IMR-90 (cell line): ENCODE measurements at regions not wholly inside any gene's neighbourhood (a gene's known extent, or its start where the extent isn't known, plus 50 kb on each side); places are given as distances from the start of the nearest gene placed in this dataset.

ENCODE experiments used
- ATAC-seq: fragments of 200-7000 bp; cut with Tn5 transposase; 2 replicates; pipeline ENCODE4 v1.9.1; 2020; ENCODE audit warnings: low read depth, mild to moderate bottlenecking, moderate library complexity
- BruUV-seq: library from RNA; stranded (reverse); fragments of 400-500 nt; replicated peaks from 2 replicates; lab custom pipeline; 2021; lab: Mats Ljungman, UMichigan
- CTCF ChIA-PET: fragments of 300-600 bp; formaldehyde crosslinking; extraction: SDS; loops from one replicate; lab custom pipeline; 2021; ENCODE audit warnings: antibody characterized with exemption; lab: Yijun Ruan, JAX
- POLR2A ChIA-PET: fragments of 300-600 bp; sonication (Branson Sonifier 250); formaldehyde crosslinking; loops from one replicate; lab custom pipeline; 2022; ENCODE audit warnings: antibody characterized with exemption; ENCODE audit not compliant: unreplicated experiment; lab: Charles Lee
- DNase-seq: peaks from one replicate; pipeline ENCODE4 v3.0.0; 2013
- H2AFZ ChIP-seq: replicated peaks from 2 replicates; pipeline ENCODE3; 2013; ENCODE audit warnings: low read length, mild to moderate bottlenecking; ENCODE audit not compliant: poor library complexity
- H2AK5ac ChIP-seq: 2 replicates; pipeline ENCODE4 v1.6.1; 2013; ENCODE audit warnings: low read depth, low read length, inconsistent platforms
- H2AK9ac ChIP-seq: replicated peaks from 2 replicates; pipeline ENCODE3; 2013; ENCODE audit warnings: mild to moderate bottlenecking, low read depth, low read length, moderate library complexity; ENCODE audit not compliant: poor library complexity
- H2BK120ac ChIP-seq: 2 replicates; pipeline ENCODE4 v1.6.1; 2013; ENCODE audit warnings: low read depth, low read length, inconsistent platforms
- H2BK15ac ChIP-seq: 3 replicates; pipeline ENCODE4 v1.6.1; 2013; ENCODE audit warnings: low read depth, low read length, inconsistent platforms
- H2BK20ac ChIP-seq: 2 replicates; pipeline ENCODE4 v1.6.1; 2013; ENCODE audit warnings: low read depth, mild to moderate bottlenecking, inconsistent platforms, low read length, moderate library complexity
- H2BK5ac ChIP-seq: 2 replicates; pipeline ENCODE4 v1.6.1; 2013; ENCODE audit warnings: mild to moderate bottlenecking, low read depth, low read length, inconsistent platforms; ENCODE audit not compliant: poor library complexity, severe bottlenecking
- H3K14ac ChIP-seq: replicated peaks from 2 replicates; pipeline ENCODE4 v1.6.1; 2013; ENCODE audit warnings: low read depth, low read length, inconsistent platforms
- H3K18ac ChIP-seq: 2 replicates; pipeline ENCODE4 v1.6.1; 2013; ENCODE audit warnings: low read depth, low read length, control low read depth
- H3K23ac ChIP-seq: 2 replicates; pipeline ENCODE4 v1.6.1; 2013; ENCODE audit warnings: low read depth, low read length, inconsistent platforms
- H3K27ac ChIP-seq: 2 replicates; pipeline ENCODE4 v1.5.1; 2013; ENCODE audit warnings: mild to moderate bottlenecking, control low read depth, low read length; ENCODE audit not compliant: insufficient read depth
- H3K27me3 ChIP-seq: 2 replicates; pipeline ENCODE4 v1.6.1; 2013; ENCODE audit warnings: low read length; ENCODE audit not compliant: control insufficient read depth, insufficient read depth
- H3K36me3 ChIP-seq: 2 replicates; pipeline ENCODE4 v1.6.1; 2013; ENCODE audit warnings: low read length, mixed read lengths; ENCODE audit not compliant: control insufficient read depth, insufficient read depth
- H3K4ac ChIP-seq: 2 replicates; pipeline ENCODE4 v1.6.1; 2013; ENCODE audit warnings: low read depth, low read length, inconsistent platforms
- H3K4me1 ChIP-seq: 2 replicates; pipeline ENCODE4 v1.6.1; 2013; ENCODE audit warnings: low read length, mixed read lengths; ENCODE audit not compliant: control insufficient read depth, insufficient read depth
- H3K4me2 ChIP-seq: 2 replicates; pipeline ENCODE4 v1.6.1; 2013; ENCODE audit warnings: low read depth, mild to moderate bottlenecking, control low read depth, low read length, moderate library complexity
- H3K4me3 ChIP-seq: 2 replicates; pipeline ENCODE4 v1.5.1; 2013; ENCODE audit warnings: low read depth, mild to moderate bottlenecking, control low read depth, low read length, moderate library complexity; ENCODE audit not compliant: insufficient read depth
- H3K56ac ChIP-seq: 2 replicates; pipeline ENCODE4 v1.6.1; 2013; ENCODE audit warnings: low read length, inconsistent platforms; ENCODE audit not compliant: insufficient read depth; ENCODE audit errors: extremely low read depth
- H3K79me1 ChIP-seq, 2 experiments: 2 replicates each; pipeline ENCODE4 v1.6.1; 2013; ENCODE audit warnings: low read length in 2 of 2, inconsistent platforms in 1 of 2, low read depth in 1 of 2
- H3K9ac ChIP-seq: 2 replicates; pipeline ENCODE4 v1.6.1; 2013; ENCODE audit warnings: low read depth, low read length, control low read depth
- H3K9me1 ChIP-seq: 2 replicates; pipeline ENCODE4 v1.6.1; 2013; ENCODE audit warnings: low read length, inconsistent platforms; ENCODE audit not compliant: insufficient read depth
- H3K9me3 ChIP-seq: 2 replicates; pipeline ENCODE4 v1.6.1; 2013; ENCODE audit warnings: low read length; ENCODE audit not compliant: control insufficient read depth, insufficient read depth
- H4K20me1 ChIP-seq: 2 replicates; pipeline ENCODE4 v1.6.1; 2013; ENCODE audit warnings: low read length, inconsistent platforms; ENCODE audit not compliant: insufficient read depth
- H4K5ac ChIP-seq: 2 replicates; pipeline ENCODE4 v1.6.1; 2013; ENCODE audit warnings: mild to moderate bottlenecking, low read depth, low read length, control low read depth
- H4K8ac ChIP-seq, 2 experiments: 2 replicates each; pipeline ENCODE4 v1.6.1; 2013; ENCODE audit warnings: low read depth in 2 of 2, low read length in 2 of 2, control low read depth in 1 of 2, inconsistent platforms in 1 of 2
- H4K91ac ChIP-seq: 2 replicates; pipeline ENCODE4 v1.6.1; 2013; ENCODE audit warnings: low read depth, low read length, inconsistent platforms; ENCODE audit not compliant: insufficient read depth
- BHLHE40 ChIP-seq: fragments of 150-350 bp; IDR thresholded peaks from 2 replicates; pipeline ENCODE4 v1.6.1; 2016; ENCODE audit warnings: mild to moderate bottlenecking, low read depth, low read length
- MAFK ChIP-seq: IDR thresholded peaks from 2 replicates; pipeline ENCODE4 v1.6.1; 2012; ENCODE audit warnings: low read depth, low read length, improper control_type of control experiment
- MXI1 ChIP-seq: IDR thresholded peaks from 2 replicates; pipeline ENCODE4 v1.6.1; 2012; ENCODE audit warnings: low read depth, mild to moderate bottlenecking, low read length, moderate library complexity, borderline replicate concordance
- RCOR1 ChIP-seq: IDR thresholded peaks from 2 replicates; pipeline ENCODE4 v1.6.1; 2012; ENCODE audit warnings: mild to moderate bottlenecking, low read length, improper control_type of control experiment; ENCODE audit not compliant: insufficient replicate concordance
- USF2 ChIP-seq: fragments of 150-350 bp; IDR thresholded peaks from 2 replicates; pipeline ENCODE4 v1.6.1; 2017; ENCODE audit warnings: mild to moderate bottlenecking, antibody characterized with exemption, low read length, low read depth
- WGBS, 2 experiments: methylation state at CpG; one replicate each; pipeline versions ENCODE4 v1.1.5 to v1.1.7; 2013; ENCODE audit warnings: missing lambda C conversion rate in 2 of 2; ENCODE audit not compliant: insufficient read length in 1 of 2; ENCODE audit errors: extremely low coverage in 2 of 2; 5-methylcytosine and 5-hydroxymethylcytosine counted together
- dilution Hi-C: fragments of 300-500 bp; cut with HindIII; formaldehyde crosslinking; loops from one replicate; pipeline ENCODE4 v1.14.3; 2018; ENCODE audit warnings: low sequenced_read_pairs; ENCODE audit not compliant: unreplicated experiment
- in situ Hi-C: fragments of 300-500 bp; cut with MboI; formaldehyde crosslinking; loops from 3 replicates; pipeline ENCODE4 v1.14.3; 2019; ENCODE audit warnings: low sequenced_read_pairs, inconsistent platforms, mixed read lengths
- intact Hi-C: fragments of 100-400 bp; cut with micrococcal nuclease; formaldehyde crosslinking; loops from 2 replicates; pipeline ENCODE4 v1.10.0; 2022

DNA sequence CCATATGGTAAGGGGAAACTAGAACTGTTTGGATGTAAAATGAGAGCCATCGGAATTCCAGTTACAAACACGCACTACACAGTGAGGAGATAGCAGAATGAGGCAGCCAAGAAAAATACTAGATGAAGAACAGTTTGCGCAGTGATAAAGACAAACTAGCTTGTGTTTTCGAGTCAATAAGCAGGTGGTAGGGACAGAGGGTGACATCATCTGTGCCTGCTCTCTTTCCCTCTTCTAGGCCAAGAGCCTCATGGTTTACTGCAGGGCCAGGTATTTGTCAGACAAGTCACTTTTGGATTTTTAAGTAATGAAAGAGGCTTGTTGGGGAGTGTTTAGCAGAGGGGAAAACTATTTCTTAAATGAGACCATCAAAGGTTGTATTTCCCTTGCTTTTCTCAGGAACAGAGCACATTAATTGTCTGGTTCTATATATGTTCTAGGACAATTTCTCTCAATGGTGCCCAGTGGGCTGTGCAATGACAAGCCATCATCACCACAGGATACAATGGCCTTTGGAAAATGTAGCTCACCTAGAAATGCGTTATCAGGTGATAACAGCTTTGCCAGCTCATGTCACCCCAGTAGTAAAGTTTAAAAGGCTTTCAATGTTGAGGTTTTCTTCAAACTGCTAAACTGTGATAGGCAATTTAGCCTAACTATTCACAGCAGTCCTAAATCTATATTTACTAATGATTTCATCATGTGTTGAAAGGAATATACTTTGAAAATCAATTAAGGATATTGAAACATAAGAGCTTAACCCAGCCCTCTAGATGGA is 1210.3 kb upstream of the ZEB2 start:
- H3K4ac ChIP-seq: no peak overlapping the region
- ATAC-seq (no peak), DNase-seq (no peak)
- no peak overlapping the region for H3K27ac ChIP-seq
- no peaks in the 10 kb centered on the region for H3K9me3 ChIP-seq
- no peak overlapping the region for H3K4me3 ChIP-seq
- H2BK120ac ChIP-seq: no peak overlapping the region
- dilution Hi-C loops (no loop called here), in situ Hi-C loops (no loop called here), intact Hi-C loops (no loop called here)
- H3K36me3 ChIP-seq: no peaks in the 10 kb centered on the region
- no peaks in the 10 kb centered on the region for H3K9me1 ChIP-seq
- 100% methylated on average over 3 of the region's 5 CpGs; no CpG with 5 or more reads in 1 of the 2 experiments for WGBS, 2 experiments
- H3K23ac ChIP-seq: no peak overlapping the region
- no peak overlapping the region for H2AK9ac ChIP-seq
- no peak overlapping the region for H3K4me2 ChIP-seq
- H4K91ac ChIP-seq: no peak overlapping the region
- no peak overlapping the region for H3K14ac ChIP-seq
- H2BK20ac ChIP-seq: no peak overlapping the region
- no peak overlapping the region for H2AK5ac ChIP-seq
- H3K18ac ChIP-seq: no peak overlapping the region
- H3K27me3 ChIP-seq: no peaks in the 10 kb centered on the region
- H3K56ac ChIP-seq: no peak overlapping the region
- BruUV-seq: no TSS peak
- H4K20me1 ChIP-seq: no peaks in the 10 kb centered on the region
- H2AFZ ChIP-seq: no peak overlapping the region
- POLR2A ChIA-PET: no interaction called here
- H3K79me1 ChIP-seq: no peaks in the 10 kb centered on the region
- H4K5ac ChIP-seq: no peak overlapping the region
- H2BK5ac ChIP-seq: no peak overlapping the region
- no peak overlapping the region for H4K8ac ChIP-seq
- H3K9ac ChIP-seq: no peak overlapping the region
- CTCF ChIA-PET: no interaction called here
- H3K4me1 ChIP-seq: no peaks in the 10 kb centered on the region
- no peak overlapping the region for H2BK15ac ChIP-seq
- TF ChIP-seq BHLHE40 (no peak), RCOR1 (no peak), MXI1 (no peak), USF2 (no peak), MAFK (no peak)
